ENCODE measurements at regions not wholly inside any gene's neighbourhood (a gene's known extent, or its start where the extent isn't known, plus 50 kb on each side); places are given as distances from the start of the nearest gene placed in this dataset.

GRCh38 chr6:106918115-106918514 is 56.4 kb downstream of the CD24 start:
- H3K4me3 ChIP-seq (ENCODE audit: low read length): no peak overlapping the region
- TF ChIP-seq ZNF274 (IDR thresholded peaks at IDR 0.05; ENCODE audit: low read depth, low read length): no peak

- H3K4me3 ChIP-seq (ENCODE audit: low read length): no peak overlapping the region
- no peak for TF ChIP-seq ZNF274 (IDR thresholded peaks at IDR 0.05; ENCODE audit: low read depth, low read length)
Measured at GRCh38 chr6:106916891-106917290, 57.6 kb downstream of the CD24 start.

DNA sequence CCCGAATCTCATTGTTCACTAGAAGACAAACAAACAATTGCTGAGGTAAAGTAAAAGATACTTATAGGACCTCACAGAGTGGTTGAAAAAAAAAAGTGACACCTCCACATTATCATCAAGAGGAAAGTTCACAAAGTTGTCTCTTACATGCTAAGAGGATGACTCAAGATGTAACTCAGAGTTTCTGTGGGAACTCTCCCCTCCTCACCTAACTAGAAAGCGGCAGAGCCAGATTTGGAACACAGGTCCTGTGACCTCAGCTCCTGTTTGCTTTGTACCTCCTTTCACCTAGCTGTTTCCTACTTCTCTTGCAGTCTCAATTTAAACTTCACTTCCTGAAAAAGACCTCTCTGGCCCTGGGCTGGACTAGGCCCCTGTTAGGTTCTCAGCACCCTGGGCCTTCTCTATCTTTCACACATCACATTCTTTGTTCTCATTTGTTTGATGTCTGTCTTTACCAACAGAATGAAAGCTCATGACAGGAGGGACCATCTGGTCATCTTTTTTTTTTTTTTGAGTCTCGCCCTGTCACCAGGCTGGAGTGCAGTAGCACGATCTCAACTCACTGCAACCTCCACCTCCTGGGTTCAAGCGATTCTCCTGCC is 60.8 kb downstream of the CD24 start:
- no peak for TF ChIP-seq ZNF274 (IDR thresholded peaks at IDR 0.05; ENCODE audit: low read depth, low read length)
- H3K4me3 ChIP-seq (ENCODE audit: low read length): no peak overlapping the region

GRCh38 chr6:106913111-106913510 is 61.4 kb downstream of the CD24 start:
- no peak for TF ChIP-seq ZNF274 (IDR thresholded peaks at IDR 0.05; ENCODE audit: low read depth, low read length)
- H3K4me3 ChIP-seq (ENCODE audit: low read length): no peak overlapping the region

GRCh38 chr6:106912091-106912490 is 62.4 kb downstream of the CD24 start:
- no peak for TF ChIP-seq ZNF274 (IDR thresholded peaks at IDR 0.05; ENCODE audit: low read depth, low read length)

GRCh38 chr6:106910999-106911949 is 63.3 kb downstream of the CD24 start:
- TF ChIP-seq ZNF274 (IDR thresholded peaks at IDR 0.05; ENCODE audit: low read depth, low read length): no peak
- no peak overlapping the region for H3K4me3 ChIP-seq (ENCODE audit: low read length)

More at GRCh38 chr6:106912091-106912490, 62.4 kb downstream of the CD24 start:
- no peak overlapping the region for H3K4me3 ChIP-seq (ENCODE audit: low read length)

- H3K4me3 ChIP-seq (ENCODE audit: low read length): no peak overlapping the region
- no peak for TF ChIP-seq ZNF274 (IDR thresholded peaks at IDR 0.05; ENCODE audit: low read depth, low read length)
Measured at GRCh38 chr6:106908386-106908840, 66.1 kb downstream of the CD24 start.

DNA sequence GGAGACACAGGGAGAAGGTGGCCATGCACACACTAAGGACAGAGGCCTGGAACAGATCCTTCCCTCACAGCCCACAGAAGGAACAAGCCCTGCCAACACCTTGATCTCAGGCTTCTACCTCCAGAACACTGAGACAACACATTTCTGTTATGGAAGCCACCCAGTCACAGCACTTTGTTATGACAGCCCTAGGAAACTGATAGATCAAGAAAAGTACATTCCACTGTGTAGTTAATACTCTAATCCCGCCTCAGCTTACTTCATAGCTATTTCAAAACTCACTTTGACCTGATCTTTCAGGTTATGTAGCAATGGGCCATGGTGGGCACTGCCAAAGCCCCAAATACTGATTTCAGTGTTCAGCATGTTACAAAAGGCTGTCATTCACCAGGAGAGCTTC is 66.8 kb downstream of the CD24 start:
- H3K4me3 ChIP-seq (ENCODE audit: low read length): no peak overlapping the region
- TF ChIP-seq ZNF274 (IDR thresholded peaks at IDR 0.05; ENCODE audit: low read depth, low read length): no peak

- TF ChIP-seq ZNF274 (IDR thresholded peaks at IDR 0.05; ENCODE audit: low read depth, low read length): no peak
- no peak overlapping the region for H3K4me3 ChIP-seq (ENCODE audit: low read length)
Measured at GRCh38 chr6:106906232-106906631, 68.3 kb downstream of the CD24 start.

DNA sequence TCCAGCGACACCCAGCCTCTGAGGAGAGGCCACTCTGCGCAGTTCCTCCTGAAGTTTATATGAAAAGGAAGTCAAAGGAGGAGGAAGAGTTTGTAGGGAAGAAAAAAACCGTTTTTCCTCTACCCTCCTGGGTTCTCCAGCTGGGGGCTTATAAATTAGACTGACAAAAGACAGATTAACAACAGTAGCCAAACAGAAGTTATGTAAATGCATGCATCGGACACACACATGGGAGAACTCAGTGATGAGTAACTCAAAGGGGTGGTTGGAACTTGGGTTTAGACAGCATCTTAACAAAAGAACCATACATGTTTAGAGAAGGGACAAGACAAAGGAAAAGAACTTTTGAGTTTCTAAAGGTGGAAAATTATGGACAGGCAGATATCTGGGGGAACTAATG is 71.2 kb downstream of the CD24 start:
- H3K4me3 ChIP-seq (ENCODE audit: low read length): no peak overlapping the region
- no peak for TF ChIP-seq ZNF274 (IDR thresholded peaks at IDR 0.05; ENCODE audit: low read depth, low read length)

DNA sequence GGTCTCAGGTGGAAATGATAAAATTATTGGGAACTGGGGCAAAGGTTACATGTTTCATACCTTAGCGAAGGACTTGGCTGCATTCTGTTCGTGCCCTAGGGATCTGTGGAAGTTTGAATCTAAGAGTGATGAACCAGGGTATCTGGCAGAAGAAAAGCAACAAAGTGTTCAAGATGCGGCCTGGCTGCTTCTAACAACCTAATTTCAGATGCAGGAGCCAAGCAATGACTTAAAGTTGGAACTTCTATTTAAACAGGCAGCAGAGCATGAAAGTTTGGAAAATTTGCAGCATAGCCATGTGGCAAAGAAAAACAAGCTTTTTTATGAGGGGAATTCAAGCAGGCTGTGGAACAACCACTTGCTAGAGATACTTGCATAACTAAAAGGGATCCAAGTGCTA is 73.5 kb downstream of the CD24 start:
- TF ChIP-seq ZNF274 (IDR thresholded peaks at IDR 0.05; ENCODE audit: low read depth, low read length): no peak
- no peak overlapping the region for H3K4me3 ChIP-seq (ENCODE audit: low read length)

DNA sequence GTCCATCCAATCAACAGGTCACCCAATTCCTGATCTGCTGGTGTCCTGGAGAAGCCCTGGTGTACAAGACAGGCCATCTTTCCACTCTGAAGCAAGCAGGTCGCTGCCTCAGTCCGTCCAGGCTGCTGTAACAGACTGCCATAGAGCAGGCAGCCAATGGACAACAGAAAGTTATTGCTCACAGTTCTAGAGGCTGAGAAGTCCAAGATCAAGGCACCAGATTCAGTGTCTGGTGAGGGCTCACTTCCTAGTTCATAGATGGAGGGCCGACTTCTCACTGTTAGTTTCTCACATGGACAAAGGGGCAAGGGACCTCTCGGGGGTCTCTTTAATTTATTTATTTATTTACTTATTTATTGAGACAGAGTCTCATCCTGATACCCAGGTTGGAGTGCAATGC is 74.8 kb downstream of the CD24 start:
- no peak for TF ChIP-seq ZNF274 (IDR thresholded peaks at IDR 0.05; ENCODE audit: low read depth, low read length)
- no peak overlapping the region for H3K4me3 ChIP-seq (ENCODE audit: low read length)

DNA sequence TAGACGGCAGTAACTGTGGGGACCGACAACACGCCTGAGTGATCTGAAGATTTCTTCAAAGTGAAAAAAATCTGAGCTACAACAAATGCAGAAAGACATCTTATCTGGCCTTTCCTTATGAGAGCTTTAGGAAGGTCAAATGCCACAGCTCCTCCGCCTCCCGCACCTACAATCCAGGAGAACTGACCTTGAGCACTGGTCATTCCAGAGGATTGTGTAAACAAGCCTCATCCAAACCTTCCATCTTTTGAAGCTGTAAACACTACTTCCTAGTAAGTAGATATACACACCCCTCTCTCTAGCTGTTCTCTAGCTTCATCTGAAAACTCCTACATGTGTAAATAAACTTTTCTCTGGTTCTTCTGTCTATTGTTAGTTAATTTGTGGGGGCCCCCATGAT is 76.9 kb downstream of the CD24 start:
- no peak overlapping the region for H3K4me3 ChIP-seq (ENCODE audit: low read length)
- no peak for TF ChIP-seq ZNF274 (IDR thresholded peaks at IDR 0.05; ENCODE audit: low read depth, low read length)

- no peak for TF ChIP-seq ZNF274 (IDR thresholded peaks at IDR 0.05; ENCODE audit: low read depth, low read length)
- H3K4me3 ChIP-seq (ENCODE audit: low read length): no peak overlapping the region
Measured at GRCh38 chr6:106895703-106896040, 78.9 kb downstream of the CD24 start.

All from GM08714 (cell line).